Effector memory CD8-positive, alpha-beta T cell (primary cell): ENCODE measurements at regions not wholly inside any gene's neighbourhood (a gene's known extent, or its start where the extent isn't known, plus 50 kb on each side); places are given as distances from the start of the nearest gene placed in this dataset.

Source experiments
- ATAC-seq: fragments of 150-1000 bp; cut with Tn5 transposase; replicated peaks from 2 replicates; pipeline ENCODE4 v1.10.0; 2021; ENCODE audit warnings: mild to moderate bottlenecking, moderate library complexity
- DNase-seq, 3 experiments: peaks; one replicate each; pipeline ENCODE4 v3.0.0; 2021
- H3K27ac Mint-ChIP-seq, 2 donors: one replicate each; pipeline ENCODE4 v1.8.0; 2022; ENCODE audit warnings: mild to moderate bottlenecking in 2 of 2, mixed read lengths in 2 of 2, moderate library complexity in 2 of 2
- H3K27me3 Mint-ChIP-seq, 2 donors: one replicate each; pipeline ENCODE4 v1.8.0; 2022; ENCODE audit warnings: mixed read lengths in 2 of 2
- H3K36me3 Mint-ChIP-seq: one replicate; pipeline ENCODE4 v1.8.0; 2022; ENCODE audit warnings: mild to moderate bottlenecking, moderate library complexity, mixed read lengths; ENCODE audit not compliant: insufficient read depth
- H3K4me1 Mint-ChIP-seq, 2 donors: one replicate each; pipeline ENCODE4 v1.8.0; 2022; ENCODE audit warnings: low read depth in 2 of 2, mixed read lengths in 2 of 2
- H3K4me3 Mint-ChIP-seq, 2 donors: one replicate each; pipeline ENCODE4 v1.8.0; 2022; ENCODE audit warnings: mild to moderate bottlenecking in 2 of 2, mixed read lengths in 2 of 2, moderate library complexity in 2 of 2
- H3K9me3 Mint-ChIP-seq, 2 donors: one replicate each; pipeline ENCODE4 v1.8.0; 2022; ENCODE audit warnings: mixed read lengths in 2 of 2

DNA sequence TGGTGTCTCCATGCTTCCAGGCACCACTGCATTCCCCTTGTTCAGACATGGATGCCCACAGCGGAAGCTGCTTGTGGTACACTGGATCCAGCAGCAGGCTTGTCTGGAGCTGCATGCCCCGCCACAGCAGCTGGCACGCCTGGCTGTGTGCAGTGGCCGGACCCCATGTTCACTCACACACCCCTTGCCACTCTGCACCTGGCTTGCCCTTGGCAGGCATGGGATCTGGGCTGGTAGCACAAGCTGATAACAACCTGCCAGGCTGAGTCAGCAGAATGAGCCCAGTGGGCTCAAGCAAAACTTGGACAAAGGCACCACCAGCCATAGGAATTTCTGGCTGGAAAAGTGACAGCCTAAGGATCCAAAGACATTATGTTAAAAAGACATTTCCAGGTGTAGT is 91.8 kb upstream of the TMEM168 start:
- Mint-ChIP-seq H3K4me1 (peaks cover 4 to 24% of the 10 kb centered on the region in 2 donors), H3K4me3 (no peak overlapping the region), H3K9me3 (no peaks in the 10 kb centered on the region), H3K27me3 (no peaks in the 10 kb centered on the region), H3K27ac (no peak overlapping the region), H3K36me3 (no peaks in the 10 kb centered on the region)
- no peak for ATAC-seq
- no peak for DNase-seq

DNA sequence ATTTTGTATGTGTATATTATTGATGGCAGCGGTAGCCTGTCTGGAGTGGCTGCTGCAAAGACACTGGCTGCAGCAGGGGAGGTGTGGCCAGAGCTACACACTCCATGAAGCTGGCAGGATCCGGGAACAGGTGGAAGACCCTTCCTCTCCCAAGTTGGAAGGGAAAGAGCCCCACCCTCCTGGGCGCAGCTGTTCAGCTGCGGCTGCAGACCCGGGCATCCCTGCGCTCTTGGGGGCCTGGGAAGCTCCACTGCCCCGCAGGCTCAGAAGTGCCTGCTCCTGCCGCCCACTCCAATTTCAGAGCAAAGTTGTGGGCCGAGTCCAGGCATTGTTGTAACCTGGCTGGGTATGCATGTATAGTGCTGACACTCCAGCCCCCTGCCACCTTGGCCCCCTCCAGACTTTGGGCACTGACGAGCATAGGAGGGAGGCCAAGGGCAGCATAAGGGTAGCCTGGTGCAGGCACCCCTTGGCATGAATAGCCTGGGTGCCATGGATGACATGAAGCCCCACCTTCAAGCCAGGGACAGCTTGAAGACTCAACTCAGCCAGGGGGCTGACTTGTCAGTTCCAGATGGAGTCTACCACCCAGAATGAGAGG is 90.7 kb upstream of the TMEM168 start:
- Mint-ChIP-seq H3K9me3 (no peaks in the 10 kb centered on the region), H3K4me3 (no peak overlapping the region), H3K27ac (no peak overlapping the region), H3K4me1 (peaks cover 4 to 22% of the 10 kb centered on the region in 2 donors), H3K36me3 (no peaks in the 10 kb centered on the region), H3K27me3 (no peaks in the 10 kb centered on the region)
- ATAC-seq: no peak
- DNase-seq: no peak

DNA sequence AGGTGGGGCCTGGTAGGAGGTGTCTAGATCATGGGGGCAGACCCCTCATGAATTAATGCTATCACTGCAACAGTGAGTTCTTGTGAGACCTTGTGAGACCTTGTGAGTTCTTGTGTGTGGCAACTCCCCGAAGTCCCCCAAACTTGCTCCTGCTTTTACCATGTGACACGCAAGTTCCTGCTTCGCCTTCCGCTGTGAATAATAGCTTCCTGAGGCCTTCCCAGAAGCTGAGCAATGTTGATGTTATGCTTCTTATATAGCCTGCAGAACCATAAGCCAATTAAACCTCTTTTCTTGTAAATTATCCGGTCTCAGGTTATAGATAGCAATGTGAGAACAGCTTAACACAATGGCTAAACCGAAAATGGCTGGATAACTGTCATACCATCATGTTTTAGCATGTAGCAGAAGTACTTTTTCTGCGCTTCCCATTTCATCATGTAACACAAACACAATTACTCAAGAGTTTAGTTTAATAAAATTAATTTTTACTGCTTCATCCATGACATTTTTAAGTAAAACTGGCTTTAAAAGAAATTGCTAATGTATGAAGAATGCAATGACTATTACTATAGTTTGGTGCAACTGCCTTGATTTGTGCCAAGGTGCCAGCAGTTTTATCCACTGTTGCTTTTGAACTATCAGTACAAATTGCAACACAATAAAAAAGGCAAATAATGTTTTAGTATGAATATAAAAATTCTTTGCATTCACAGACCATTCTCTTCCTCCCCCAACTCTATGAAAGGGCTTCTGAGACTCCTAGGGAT is 87.7 kb upstream of the TMEM168 start:
- no peak overlapping the region for H3K4me3 Mint-ChIP-seq
- H3K9me3 Mint-ChIP-seq: no peaks in the 10 kb centered on the region
- DNase-seq: no peak
- no peaks in the 10 kb centered on the region for H3K36me3 Mint-ChIP-seq
- H3K27ac Mint-ChIP-seq: no peak overlapping the region
- H3K27me3 Mint-ChIP-seq: no peaks in the 10 kb centered on the region
- no peak for ATAC-seq
- H3K4me1 Mint-ChIP-seq: peaks cover 2 to 20% of the 10 kb centered on the region in 2 donors

DNA sequence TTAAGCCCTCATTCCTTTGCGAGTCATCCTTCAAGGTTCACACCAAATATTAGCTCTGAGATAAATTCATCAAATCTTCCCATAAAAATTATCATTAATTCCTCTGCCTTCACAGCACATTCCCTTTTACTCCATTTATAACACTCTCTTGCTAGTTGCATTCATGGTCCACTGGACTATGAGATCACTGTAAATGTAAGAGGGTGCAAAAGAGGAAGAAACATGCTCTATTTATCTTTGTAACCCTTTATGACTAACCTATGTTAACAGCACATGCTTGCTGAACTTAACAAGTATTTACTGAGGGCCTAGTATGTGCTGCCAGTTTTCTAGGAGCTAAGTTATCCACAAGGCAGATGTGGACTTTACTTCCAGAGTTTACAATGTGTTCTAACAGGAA is 86.7 kb upstream of the TMEM168 start:
- Mint-ChIP-seq H3K27ac (no peak overlapping the region), H3K36me3 (no peaks in the 10 kb centered on the region), H3K9me3 (no peaks in the 10 kb centered on the region), H3K4me1 (peaks cover 9 to 22% of the 10 kb centered on the region in 2 donors), H3K27me3 (no peaks in the 10 kb centered on the region), H3K4me3 (no peak overlapping the region)
- DNase-seq: no peak
- no peak for ATAC-seq

DNA sequence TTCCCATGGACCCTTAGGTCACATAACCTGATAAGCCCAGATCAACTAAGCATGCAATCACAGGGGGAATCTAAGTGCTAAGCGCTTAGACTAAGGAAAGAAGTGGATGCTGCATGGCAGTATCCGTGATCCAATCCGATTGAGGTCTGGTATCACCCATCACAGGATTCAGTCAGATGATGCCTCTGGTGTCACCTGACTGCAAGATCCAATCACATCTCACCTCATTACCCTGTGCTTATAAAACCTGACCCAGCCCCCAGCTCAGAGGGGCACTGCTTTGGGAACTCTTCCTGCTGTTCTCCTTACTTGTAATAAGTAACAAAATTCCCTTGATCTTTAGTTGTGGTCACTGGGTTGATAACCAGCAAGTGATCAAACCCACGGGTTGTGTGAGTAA is 84.7 kb upstream of the TMEM168 start:
- no peak overlapping the region for H3K27ac Mint-ChIP-seq
- DNase-seq (no peak), ATAC-seq (no peak)
- H3K9me3 Mint-ChIP-seq: no peaks in the 10 kb centered on the region
- no peaks in the 10 kb centered on the region for H3K27me3 Mint-ChIP-seq
- no peaks in the 10 kb centered on the region for H3K36me3 Mint-ChIP-seq
- H3K4me1 Mint-ChIP-seq: peaks cover 16 to 40% of the 10 kb centered on the region in 2 donors
- H3K4me3 Mint-ChIP-seq: no peak overlapping the region

DNA sequence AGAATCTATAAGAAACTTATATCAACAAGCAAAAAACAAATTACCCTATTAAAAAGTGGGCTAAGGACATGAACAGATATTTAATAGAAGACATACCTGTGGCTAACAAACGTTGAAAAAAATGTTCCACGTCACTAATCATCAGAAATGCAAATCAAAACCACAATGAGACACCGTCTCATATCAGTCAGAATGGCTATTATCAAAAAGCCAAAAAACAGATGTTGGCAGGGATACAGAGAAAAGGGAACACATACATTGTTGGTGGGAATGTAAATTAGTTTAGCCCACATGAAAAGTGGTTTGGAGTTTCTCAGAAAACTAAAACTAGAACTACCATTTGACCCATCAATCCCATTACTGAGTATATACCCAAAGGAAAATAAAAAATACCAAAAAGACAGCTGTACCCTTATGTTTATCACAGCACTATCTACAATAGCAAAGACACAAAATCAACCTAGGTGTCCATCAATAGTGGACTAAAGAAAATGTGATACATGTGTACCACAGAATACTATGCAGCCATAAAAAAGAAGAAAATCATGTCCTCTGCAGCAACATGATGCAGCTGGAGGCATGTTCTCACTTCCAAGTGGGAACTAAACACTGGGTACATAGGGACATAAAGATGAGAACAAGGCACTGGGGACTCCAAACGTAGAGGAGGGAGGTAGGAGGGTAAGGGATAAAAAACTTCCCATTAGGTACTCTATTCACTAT is 83.8 kb upstream of the TMEM168 start:
- ATAC-seq: no peak

DNA sequence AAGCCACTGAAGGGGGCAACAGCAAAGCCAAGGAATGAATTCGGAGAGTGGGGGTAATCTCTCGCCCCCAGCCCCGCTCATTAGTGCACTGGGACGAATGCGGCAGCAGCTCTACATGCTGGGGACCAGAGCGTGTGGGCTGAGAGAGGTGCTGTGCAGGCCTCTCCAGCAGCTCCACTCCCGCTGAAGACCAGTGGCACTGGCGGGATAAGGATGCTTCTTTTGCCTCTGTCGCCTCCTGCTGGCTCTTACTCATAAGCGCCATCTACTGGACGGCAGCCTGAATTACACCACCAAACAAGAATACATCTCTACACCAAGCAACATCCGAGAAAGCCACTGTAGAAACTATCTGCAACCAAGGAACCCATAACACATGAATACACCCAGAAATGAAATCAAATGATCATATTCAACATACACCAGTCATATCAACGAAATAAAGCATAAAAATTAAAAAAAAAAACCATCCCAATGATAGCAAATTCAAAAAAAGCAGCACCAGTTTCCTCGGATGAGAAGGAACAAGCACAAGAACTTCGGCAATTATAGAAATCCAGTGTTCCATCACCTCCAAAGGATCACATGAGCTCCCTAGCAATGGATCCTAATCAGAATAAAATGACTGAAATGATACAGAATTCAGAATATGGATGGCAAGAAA is 79.0 kb upstream of the TMEM168 start:
- no peaks in the 10 kb centered on the region for H3K36me3 Mint-ChIP-seq
- H3K4me3 Mint-ChIP-seq: no peak overlapping the region
- no peaks in the 10 kb centered on the region for H3K9me3 Mint-ChIP-seq

More for the DNA sequence above, 83.8 kb upstream of the TMEM168 start:
- Mint-ChIP-seq H3K36me3 (no peaks in the 10 kb centered on the region), H3K4me3 (no peak overlapping the region), H3K27me3 (no peaks in the 10 kb centered on the region), H3K4me1 (peaks cover 20 to 48% of the 10 kb centered on the region in 2 donors), H3K27ac (no peak overlapping the region), H3K9me3 (no peaks in the 10 kb centered on the region)
- no peak for DNase-seq

DNA sequence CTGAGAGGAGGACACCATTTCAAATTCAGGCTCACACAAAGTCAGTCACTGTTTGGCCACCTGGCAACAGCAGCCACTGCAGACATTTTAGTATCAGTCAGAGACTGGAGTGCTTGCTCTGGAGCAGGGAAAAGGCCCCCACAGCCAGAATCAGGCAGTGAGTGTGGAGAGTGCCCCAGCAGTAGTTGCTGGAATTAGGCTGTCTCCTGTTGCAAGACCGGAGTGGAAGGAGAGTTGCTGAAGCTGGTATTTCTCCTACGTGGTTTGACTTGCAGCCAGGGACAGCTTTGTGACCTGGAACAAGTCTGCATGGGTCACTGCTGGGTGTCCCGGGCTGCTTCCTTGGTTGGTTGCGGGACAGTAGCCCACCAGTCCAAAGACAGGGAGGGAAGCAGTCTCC is 78.4 kb upstream of the TMEM168 start:
- Mint-ChIP-seq H3K9me3 (no peaks in the 10 kb centered on the region), H3K27me3 (no peaks in the 10 kb centered on the region), H3K4me1 (peaks cover 27 to 50% of the 10 kb centered on the region in 2 donors), H3K36me3 (no peaks in the 10 kb centered on the region), H3K4me3 (no peak overlapping the region), H3K27ac (no peak overlapping the region)
- ATAC-seq (no peak), DNase-seq (no peak)

More for the DNA sequence above, 79.0 kb upstream of the TMEM168 start:
- Mint-ChIP-seq H3K27me3 (no peaks in the 10 kb centered on the region), H3K27ac (no peak overlapping the region), H3K4me1 (peaks cover 29 to 50% of the 10 kb centered on the region in 2 donors)
- ATAC-seq (peak; percentile 76), DNase-seq (peak; percentile 42 to 53 (median 43))

DNA sequence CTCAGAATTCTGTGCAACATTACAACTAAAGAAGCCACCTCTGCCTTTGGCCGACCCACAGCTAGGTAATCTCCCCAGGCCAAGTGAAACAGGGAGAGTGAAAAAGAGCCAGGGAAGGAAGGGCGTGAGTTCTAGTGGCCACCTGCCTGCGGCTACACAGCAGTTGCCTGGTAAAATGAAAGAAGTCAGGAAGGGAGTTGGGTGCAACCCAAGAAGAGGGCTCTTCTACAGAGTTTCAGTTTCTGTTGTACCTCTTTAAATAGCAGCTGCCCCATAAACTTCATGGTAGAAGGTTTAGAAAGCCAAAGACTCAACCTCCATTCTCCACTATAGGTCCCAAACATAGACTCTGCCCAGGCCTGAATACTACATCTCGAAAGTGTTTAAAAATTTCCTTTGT is 76.2 kb upstream of the TMEM168 start:
- H3K9me3 Mint-ChIP-seq: no peaks in the 10 kb centered on the region
- peaks cover 18 to 32% of the 10 kb centered on the region in 2 donors for H3K4me1 Mint-ChIP-seq
- H3K4me3 Mint-ChIP-seq: peak overlapping the region in 1 of 2 donors; percentile 2
- H3K36me3 Mint-ChIP-seq: no peaks in the 10 kb centered on the region
- H3K27me3 Mint-ChIP-seq: no peaks in the 10 kb centered on the region
- H3K27ac Mint-ChIP-seq: no peak overlapping the region
- DNase-seq (no peak), ATAC-seq (peak; percentile 37)

DNA sequence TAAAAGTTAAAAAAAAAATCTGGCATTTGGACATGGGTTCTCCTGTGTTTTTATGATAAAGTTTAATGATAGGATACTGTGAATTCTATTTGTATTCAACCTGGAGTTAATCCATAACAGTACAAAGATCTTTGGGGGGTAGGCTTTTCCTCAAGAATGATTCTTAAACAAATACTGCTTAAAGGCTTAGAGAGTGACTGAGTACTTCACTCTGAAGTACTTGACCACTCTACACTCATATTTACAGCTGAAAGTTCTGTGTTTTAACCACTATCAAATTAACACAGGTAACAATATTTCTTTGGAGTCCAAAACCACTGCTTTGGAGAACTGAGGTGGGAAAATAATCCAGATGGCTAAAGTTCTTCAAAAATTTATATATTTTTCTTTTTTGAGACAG is 74.2 kb upstream of the TMEM168 start:
- H3K9me3 Mint-ChIP-seq: no peaks in the 10 kb centered on the region
- no peak for DNase-seq
- no peak overlapping the region for H3K27ac Mint-ChIP-seq
- ATAC-seq: no peak
- peaks cover 7% of the 10 kb centered on the region for H3K36me3 Mint-ChIP-seq
- no peaks in the 10 kb centered on the region for H3K27me3 Mint-ChIP-seq
- peaks cover 13 to 15% of the 10 kb centered on the region in 2 donors for H3K4me1 Mint-ChIP-seq
- H3K4me3 Mint-ChIP-seq: no peak overlapping the region

DNA sequence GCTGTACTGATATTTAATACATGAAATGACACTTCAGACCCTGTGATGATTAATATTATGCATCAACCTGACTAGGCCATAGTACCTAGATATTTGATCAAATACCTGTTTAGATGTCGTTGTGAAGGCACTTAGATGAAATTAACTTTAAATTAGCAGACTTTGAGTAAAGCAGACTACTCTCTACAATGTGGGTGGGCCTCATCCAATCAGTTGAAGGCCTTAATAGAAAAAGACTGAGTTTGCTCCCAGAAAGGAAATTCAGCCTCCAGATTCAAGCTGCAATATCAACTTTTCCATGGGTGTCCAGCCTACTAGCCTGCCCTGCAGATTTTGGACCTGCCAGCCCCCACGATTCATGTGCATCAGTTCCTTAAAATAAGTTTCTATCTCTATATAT is 68.6 kb upstream of the TMEM168 start:
- H3K4me1 Mint-ChIP-seq: peaks cover under 1 to 2% of the 10 kb centered on the region in 2 donors
- H3K4me3 Mint-ChIP-seq: no peak overlapping the region
- DNase-seq: no peak
- H3K27me3 Mint-ChIP-seq: no peaks in the 10 kb centered on the region
- H3K36me3 Mint-ChIP-seq: peaks cover 14% of the 10 kb centered on the region
- no peak overlapping the region for H3K27ac Mint-ChIP-seq
- H3K9me3 Mint-ChIP-seq: no peaks in the 10 kb centered on the region
- ATAC-seq: no peak

DNA sequence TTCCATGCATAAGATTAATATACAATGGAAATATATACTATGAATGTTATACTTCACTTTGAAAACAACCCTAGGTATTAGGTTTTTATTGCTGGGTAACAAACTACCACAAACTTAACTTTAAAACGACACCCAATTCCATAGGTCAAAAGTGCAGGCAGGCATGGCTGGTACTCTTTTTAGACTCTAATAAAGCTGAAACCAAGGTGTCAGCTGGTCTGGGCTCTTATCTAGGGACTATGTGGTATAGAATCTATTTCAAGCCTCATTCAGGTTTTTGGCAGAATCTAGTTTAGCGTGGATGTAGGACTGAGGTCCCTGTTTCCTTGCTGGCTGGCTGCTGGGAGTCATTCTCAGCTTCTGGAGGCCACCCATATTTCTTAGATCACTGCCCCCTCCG is 65.0 kb upstream of the TMEM168 start:
- DNase-seq: no peak
- H3K4me1 Mint-ChIP-seq: peaks cover 2 to 4% of the 10 kb centered on the region in 2 donors
- peaks cover 9% of the 10 kb centered on the region for H3K36me3 Mint-ChIP-seq
- H3K27me3 Mint-ChIP-seq: no peaks in the 10 kb centered on the region
- H3K9me3 Mint-ChIP-seq: no peaks in the 10 kb centered on the region
- ATAC-seq: no peak
- no peak overlapping the region for H3K4me3 Mint-ChIP-seq
- H3K27ac Mint-ChIP-seq: no peak overlapping the region

DNA sequence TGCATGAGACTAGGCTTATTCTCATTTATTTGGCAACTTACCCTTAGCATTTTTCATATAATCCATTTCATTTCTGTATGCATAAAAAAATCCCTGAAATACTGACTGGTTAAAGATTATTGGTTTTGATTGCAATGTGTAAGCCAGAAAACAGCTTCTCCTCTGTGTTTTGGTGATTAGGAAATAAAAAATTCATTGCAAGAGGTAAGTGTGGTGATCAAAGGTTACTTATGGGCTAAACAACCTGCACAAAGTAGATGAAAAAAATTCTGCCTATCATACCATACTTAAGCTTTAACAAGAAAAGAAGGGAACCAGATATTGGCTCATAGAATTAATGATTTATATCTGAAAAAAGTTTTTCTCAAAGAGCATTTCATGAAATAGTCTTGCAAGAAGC is 64.0 kb upstream of the TMEM168 start:
- H3K4me1 Mint-ChIP-seq: peaks cover 2 to 4% of the 10 kb centered on the region in 2 donors
- H3K27ac Mint-ChIP-seq: no peak overlapping the region
- peaks cover 7% of the 10 kb centered on the region for H3K36me3 Mint-ChIP-seq
- ATAC-seq (no peak), DNase-seq (no peak)
- no peaks in the 10 kb centered on the region for H3K9me3 Mint-ChIP-seq
- H3K27me3 Mint-ChIP-seq: no peaks in the 10 kb centered on the region
- H3K4me3 Mint-ChIP-seq: no peak overlapping the region
